ENCODE measurements at regions not wholly inside any gene's neighbourhood (a gene's known extent, or its start where the extent isn't known, plus 50 kb on each side); places are given as distances from the start of the nearest gene placed in this dataset.

DNA sequence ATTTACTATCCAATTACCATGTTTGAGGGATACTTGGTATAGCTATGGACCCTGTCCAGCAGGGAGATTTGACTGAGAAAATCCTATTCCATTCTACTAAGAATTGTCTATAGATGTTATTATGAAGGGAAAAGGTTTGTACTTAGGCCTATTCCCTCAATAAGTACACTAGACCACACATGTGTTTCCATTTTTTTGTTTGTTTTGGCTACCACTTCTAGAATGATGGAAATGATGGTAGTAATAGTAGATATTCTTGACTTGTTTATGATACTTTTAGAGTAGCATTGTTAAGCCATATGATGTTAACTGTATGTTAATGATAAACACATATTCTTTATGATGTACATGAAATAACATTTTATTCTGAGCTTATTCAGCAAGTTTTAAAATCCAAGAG lies 144.8 kb downstream of the OGFRL1 start:
- TF ChIP-seq EGR1 (IDR thresholded peaks at IDR 0.05; ENCODE audit: low read depth) (no peak), EZH2 (IDR thresholded peaks at IDR 0.05) (no peak)
- TF ChIP-seq, protein P1, sequence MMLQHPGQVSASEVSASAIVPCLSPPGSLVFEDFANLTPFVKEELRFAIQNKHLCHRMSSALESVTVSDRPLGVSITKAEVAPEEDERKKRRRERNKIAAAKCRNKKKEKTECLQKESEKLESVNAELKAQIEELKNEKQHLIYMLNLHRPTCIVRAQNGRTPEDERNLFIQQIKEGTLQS (IDR thresholded peaks at IDR 0.05), result no peak
- TF ChIP-seq, protein P2, sequence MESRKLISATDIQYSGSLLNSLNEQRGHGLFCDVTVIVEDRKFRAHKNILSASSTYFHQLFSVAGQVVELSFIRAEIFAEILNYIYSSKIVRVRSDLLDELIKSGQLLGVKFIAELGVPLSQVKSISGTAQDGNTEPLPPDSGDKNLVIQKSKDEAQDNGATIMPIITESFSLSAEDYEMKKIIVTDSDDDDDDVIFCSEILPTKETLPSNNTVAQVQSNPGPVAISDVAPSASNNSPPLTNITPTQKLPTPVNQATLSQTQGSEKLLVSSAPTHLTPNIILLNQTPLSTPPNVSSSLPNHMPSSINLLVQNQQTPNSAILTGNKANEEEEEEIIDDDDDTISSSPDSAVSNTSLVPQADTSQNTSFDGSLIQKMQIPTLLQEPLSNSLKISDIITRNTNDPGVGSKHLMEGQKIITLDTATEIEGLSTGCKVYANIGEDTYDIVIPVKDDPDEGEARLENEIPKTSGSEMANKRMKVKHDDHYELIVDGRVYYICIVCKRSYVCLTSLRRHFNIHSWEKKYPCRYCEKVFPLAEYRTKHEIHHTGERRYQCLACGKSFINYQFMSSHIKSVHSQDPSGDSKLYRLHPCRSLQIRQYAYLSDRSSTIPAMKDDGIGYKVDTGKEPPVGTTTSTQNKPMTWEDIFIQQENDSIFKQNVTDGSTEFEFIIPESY (IDR thresholded peaks at IDR 0.05; ENCODE audit: extremely low read depth, insufficient replicate concordance, low read length), result no peak
- TF ChIP-seq, protein P3, sequence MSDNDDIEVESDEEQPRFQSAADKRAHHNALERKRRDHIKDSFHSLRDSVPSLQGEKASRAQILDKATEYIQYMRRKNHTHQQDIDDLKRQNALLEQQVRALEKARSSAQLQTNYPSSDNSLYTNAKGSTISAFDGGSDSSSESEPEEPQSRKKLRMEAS (IDR thresholded peaks at IDR 0.05), result no peak
- H3K9me2 ChIP-seq (ENCODE audit: insufficient read depth), result no peaks in the 10 kb centered on the region
- no peak overlapping the region for H3K4me2 ChIP-seq (ENCODE audit: low read length)
- DNase-seq (ENCODE audit: low read depth, low spot score), result no peak
- no peak overlapping the region for H3K4me3 ChIP-seq (replicated peaks in 1 of 2; ENCODE audit: low read depth in 1 of 2, low read length in 2 of 2)
- H4K20me1 ChIP-seq (ENCODE audit: insufficient read depth), result no peaks in the 10 kb centered on the region
- H3K27ac ChIP-seq (ENCODE audit: low read depth, low read length), result no peak overlapping the region
- ChIA-PET CTCF (no interaction called here), POLR2A (interaction anchor here (1.2 kb wide), 1 partner anchor 18 kb away, joined by 3 read pairs; no protein-coding TSS in a partner anchor), RAD21 (ENCODE audit: low non-redundant PET in 1 of 2, low total read pairs in 2 of 2, uncharacterized antibody in 2 of 2, unreplicated experiment in 2 of 2) (no interaction called here)
- no peaks in the 10 kb centered on the region for H3K27me3 ChIP-seq (ENCODE audit: insufficient read depth, low read length)
- H3K36me3 ChIP-seq (ENCODE audit: control insufficient read depth in 1 of 2, insufficient read depth in 2 of 2, low read length in 2 of 2), result no peaks in the 10 kb centered on the region
- no peak overlapping the region for H2AFZ ChIP-seq (ENCODE audit: low read depth, low read length, poor library complexity, severe bottlenecking)
- no peaks in the 10 kb centered on the region for H3K79me2 ChIP-seq (ENCODE audit: insufficient read depth, low read length)
- intact Hi-C loops (cut with micrococcal nuclease), result no loop called here
- H3K9me3 ChIP-seq (ENCODE audit: control insufficient read depth in 1 of 2, insufficient read depth in 1 of 2, low read depth in 1 of 2, low read length in 2 of 2), result no peaks in the 10 kb centered on the region
- H3K9ac ChIP-seq (ENCODE audit: low read length), result no peak overlapping the region
- BruUV-seq (replicated peaks), result no TSS peak
- no peaks in the 10 kb centered on the region for H3K4me1 ChIP-seq (ENCODE audit: control insufficient read depth in 1 of 2, insufficient read depth in 2 of 2, low read length in 2 of 2)
- no peak for ATAC-seq

DNA sequence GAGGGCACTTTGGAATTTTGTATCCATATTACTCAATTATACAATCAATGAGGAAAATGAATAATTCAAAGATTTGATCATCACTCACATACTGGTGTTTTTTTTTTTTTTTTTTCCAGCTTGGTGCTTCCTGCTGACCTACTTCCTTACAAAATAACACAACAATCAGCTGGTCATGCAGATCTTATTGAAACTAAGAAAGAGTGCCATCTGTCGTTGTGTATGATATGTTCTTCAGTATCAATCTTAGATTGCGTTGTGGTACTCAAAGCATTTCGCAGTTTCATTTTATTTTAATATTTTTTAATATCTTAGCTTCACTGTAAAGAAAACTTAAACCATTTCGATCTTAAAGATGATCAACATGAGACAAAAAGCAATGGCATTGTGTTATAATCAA lies 155.6 kb downstream of the OGFRL1 start:
- Histone ChIP-seq H3K4me2 (ENCODE audit: low read length) (no peak overlapping the region), H3K27ac (ENCODE audit: low read depth, low read length) (no peak overlapping the region), H2AFZ (ENCODE audit: low read depth, low read length, poor library complexity, severe bottlenecking) (no peak overlapping the region)

More for the DNA sequence above, 155.6 kb downstream of the OGFRL1 start:
- ATAC-seq (no peak), DNase-seq (ENCODE audit: low read depth, low spot score) (no peak)
- ChIA-PET CTCF (interaction anchor here (1.1 to 1.2 kb wide), 2 partner anchors 59 to 253 kb away, joined by 3 read pairs; no protein-coding TSS in a partner anchor), RAD21 (ENCODE audit: low non-redundant PET in 1 of 2, low total read pairs in 2 of 2, uncharacterized antibody in 2 of 2, unreplicated experiment in 2 of 2) (no interaction called here), POLR2A (no interaction called here)
- TF ChIP-seq, protein P1 (IDR thresholded peaks at IDR 0.05), result no peak
- TF ChIP-seq, protein P2 (IDR thresholded peaks at IDR 0.05; ENCODE audit: extremely low read depth, insufficient replicate concordance, low read length), result no peak
- TF ChIP-seq ZFX (IDR thresholded peaks at IDR 0.05) (no peak), EGR1 (IDR thresholded peaks at IDR 0.05; ENCODE audit: low read depth) (no peak), TCF7L2 (IDR thresholded peaks at IDR 0.05; ENCODE audit: borderline replicate concordance, extremely low read depth, insufficient read depth, insufficient read length) (no peak), JUND (IDR thresholded peaks at IDR 0.05) (no peak)
- Histone ChIP-seq H3K9me3 (ENCODE audit: control insufficient read depth in 1 of 2, insufficient read depth in 1 of 2, low read depth in 1 of 2, low read length in 2 of 2) (no peaks in the 10 kb centered on the region), H3K4me1 (ENCODE audit: control insufficient read depth in 1 of 2, insufficient read depth in 2 of 2, low read length in 2 of 2) (no peaks in the 10 kb centered on the region), H3K4me3 (replicated peaks in 1 of 2; ENCODE audit: low read depth in 1 of 2, low read length in 2 of 2) (no peak overlapping the region), H3K27me3 (ENCODE audit: insufficient read depth, low read length) (no peaks in the 10 kb centered on the region), H3K79me2 (ENCODE audit: insufficient read depth, low read length) (no peaks in the 10 kb centered on the region), H3K9ac (ENCODE audit: low read length) (no peak overlapping the region), H3K9me2 (ENCODE audit: insufficient read depth) (no peaks in the 10 kb centered on the region), H4K20me1 (ENCODE audit: insufficient read depth) (no peaks in the 10 kb centered on the region), H3K36me3 (ENCODE audit: control insufficient read depth in 1 of 2, insufficient read depth in 2 of 2, low read length in 2 of 2) (no peaks in the 10 kb centered on the region)
- intact Hi-C loops (cut with micrococcal nuclease), result no loop called here
- BruUV-seq (replicated peaks), result no TSS peak

Measured in HCT116 (cell line).